HG02981 (cell line): ENCODE measurements at regions not wholly inside any gene's neighbourhood (a gene's known extent, or its start where the extent isn't known, plus 50 kb on each side); places are given as distances from the start of the nearest gene placed in this dataset.

Experiments used
- ATAC-seq: cut with Tn5 transposase; IDR thresholded peaks from one replicate; pipeline ENCODE4 v1.9.1; 2021; ENCODE audit warnings: mild to moderate bottlenecking, moderate library complexity; ENCODE audit not compliant: unreplicated experiment

- ATAC-seq: no peak
Measured at GRCh38 chr4:124483048-124483906, 229.3 kb downstream of the ANKRD50 start.

- no peak for ATAC-seq
Measured at GRCh38 chr4:124484008-124484407, 228.5 kb downstream of the ANKRD50 start.

- ATAC-seq: no peak
Measured at GRCh38 chr4:124484940-124485339, 227.6 kb downstream of the ANKRD50 start.

GRCh38 chr4:124486423-124486822 is 226.1 kb downstream of the ANKRD50 start:
- no peak for ATAC-seq

- no peak for ATAC-seq
Measured at GRCh38 chr4:124487651-124488050, 224.9 kb downstream of the ANKRD50 start.

- ATAC-seq: no peak
Measured at GRCh38 chr4:124491361-124492145, 221.0 kb downstream of the ANKRD50 start.

GRCh38 chr4:124499261-124499660 is 213.3 kb downstream of the ANKRD50 start:
- ATAC-seq: no peak

- no peak for ATAC-seq
Measured at GRCh38 chr4:124501576-124501975, 211.0 kb downstream of the ANKRD50 start.

GRCh38 chr4:124504431-124504830 is 208.1 kb downstream of the ANKRD50 start:
- ATAC-seq: no peak

- ATAC-seq: no peak
Measured at GRCh38 chr4:124505211-124505610, 207.3 kb downstream of the ANKRD50 start.

- ATAC-seq: no peak
Measured at GRCh38 chr4:124509151-124509550, 203.4 kb downstream of the ANKRD50 start.

- no peak for ATAC-seq
Measured at GRCh38 chr4:124514588-124514987, 197.9 kb downstream of the ANKRD50 start.

- ATAC-seq: no peak
Measured at GRCh38 chr4:124515591-124515990, 196.9 kb downstream of the ANKRD50 start.

- no peak for ATAC-seq
Measured at GRCh38 chr4:124519196-124519595, 193.3 kb downstream of the ANKRD50 start.

GRCh38 chr4:124523816-124524215 is 188.7 kb downstream of the ANKRD50 start:
- ATAC-seq: no peak

- ATAC-seq: no peak
Measured at GRCh38 chr4:124525524-124525923, 187.0 kb downstream of the ANKRD50 start.

GRCh38 chr4:124526331-124526730 is 186.2 kb downstream of the ANKRD50 start:
- ATAC-seq: no peak

- ATAC-seq: no peak
Measured at GRCh38 chr4:124526769-124527168, 185.8 kb downstream of the ANKRD50 start.

GRCh38 chr4:124527364-124527763 is 185.2 kb downstream of the ANKRD50 start:
- no peak for ATAC-seq

- no peak for ATAC-seq
Measured at GRCh38 chr4:124529131-124529530, 183.4 kb downstream of the ANKRD50 start.

GRCh38 chr4:124530464-124531077 is 182.0 kb downstream of the ANKRD50 start:
- ATAC-seq: no peak

- ATAC-seq: no peak
Measured at GRCh38 chr4:124534131-124534530, 178.4 kb downstream of the ANKRD50 start.
